Cardiac fibroblast (primary cell): ENCODE measurements at regions not wholly inside any gene's neighbourhood (a gene's known extent, or its start where the extent isn't known, plus 50 kb on each side); places are given as distances from the start of the nearest gene placed in this dataset.
"Not testable (repeated sequence)": the region's sequence is repeated elsewhere in the genome, so short reads cannot be mapped to it uniquely, and the experiment has no call there.

Experiments used
- DNase-seq, 2 donors: peaks; one replicate each; pipeline versions ENCODE4 v3.0.0 to v3.0.0-alpha.2; 2010; ENCODE audit warnings: low read depth in 2 of 2
- H3K4me3 ChIP-seq, 2 donors: replicated peaks in 1 of 2; 1 replicate in 1 of 2; 2 replicates in 1 of 2; pipeline ENCODE4 v1.5.1; 2011; ENCODE audit warnings: low read depth in 2 of 2, low read length in 2 of 2, mild to moderate bottlenecking in 2 of 2, moderate library complexity in 1 of 2
- TF ChIP-seq, protein P1 (sequence below): IDR thresholded peaks from one replicate; pipeline ENCODE4 v1.5.1; 2011; ENCODE audit warnings: low read depth, mild to moderate bottlenecking, low read length, inconsistent platforms

GRCh38 chr11:86149792-86150191, 80.9 kb upstream of the PICALM start:
- DNase-seq: no peak
- TF ChIP-seq, protein P1, sequence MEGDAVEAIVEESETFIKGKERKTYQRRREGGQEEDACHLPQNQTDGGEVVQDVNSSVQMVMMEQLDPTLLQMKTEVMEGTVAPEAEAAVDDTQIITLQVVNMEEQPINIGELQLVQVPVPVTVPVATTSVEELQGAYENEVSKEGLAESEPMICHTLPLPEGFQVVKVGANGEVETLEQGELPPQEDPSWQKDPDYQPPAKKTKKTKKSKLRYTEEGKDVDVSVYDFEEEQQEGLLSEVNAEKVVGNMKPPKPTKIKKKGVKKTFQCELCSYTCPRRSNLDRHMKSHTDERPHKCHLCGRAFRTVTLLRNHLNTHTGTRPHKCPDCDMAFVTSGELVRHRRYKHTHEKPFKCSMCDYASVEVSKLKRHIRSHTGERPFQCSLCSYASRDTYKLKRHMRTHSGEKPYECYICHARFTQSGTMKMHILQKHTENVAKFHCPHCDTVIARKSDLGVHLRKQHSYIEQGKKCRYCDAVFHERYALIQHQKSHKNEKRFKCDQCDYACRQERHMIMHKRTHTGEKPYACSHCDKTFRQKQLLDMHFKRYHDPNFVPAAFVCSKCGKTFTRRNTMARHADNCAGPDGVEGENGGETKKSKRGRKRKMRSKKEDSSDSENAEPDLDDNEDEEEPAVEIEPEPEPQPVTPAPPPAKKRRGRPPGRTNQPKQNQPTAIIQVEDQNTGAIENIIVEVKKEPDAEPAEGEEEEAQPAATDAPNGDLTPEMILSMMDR: no peak
- no peak overlapping the region for H3K4me3 ChIP-seq

DNA sequence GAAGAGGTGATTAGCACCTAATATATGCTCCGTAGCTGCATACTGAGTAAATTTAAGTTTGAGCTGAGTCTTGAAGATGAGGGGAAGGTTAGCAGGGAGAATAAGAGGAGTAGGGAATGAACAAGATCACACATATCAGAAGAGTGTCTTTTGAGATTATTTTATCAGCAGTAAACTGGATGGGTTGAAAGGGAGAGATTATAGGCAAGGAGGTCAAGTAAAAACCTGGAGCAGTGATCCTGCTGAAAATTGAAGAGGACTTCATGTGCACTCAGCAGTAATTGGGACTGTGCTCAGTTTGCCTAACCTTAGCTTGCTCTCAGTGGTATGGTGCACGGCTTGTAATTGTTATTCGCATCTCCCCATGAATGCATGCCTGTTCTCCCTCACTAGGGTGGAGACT, 79.5 kb upstream of the PICALM start:
- H3K4me3 ChIP-seq: no peak overlapping the region
- TF ChIP-seq, protein P1: no peak
- DNase-seq: no peak

GRCh38 chr11:86147004-86147403, 78.1 kb upstream of the PICALM start:
- no peak for DNase-seq
- TF ChIP-seq, protein P1: no peak
- no peak overlapping the region for H3K4me3 ChIP-seq

DNA sequence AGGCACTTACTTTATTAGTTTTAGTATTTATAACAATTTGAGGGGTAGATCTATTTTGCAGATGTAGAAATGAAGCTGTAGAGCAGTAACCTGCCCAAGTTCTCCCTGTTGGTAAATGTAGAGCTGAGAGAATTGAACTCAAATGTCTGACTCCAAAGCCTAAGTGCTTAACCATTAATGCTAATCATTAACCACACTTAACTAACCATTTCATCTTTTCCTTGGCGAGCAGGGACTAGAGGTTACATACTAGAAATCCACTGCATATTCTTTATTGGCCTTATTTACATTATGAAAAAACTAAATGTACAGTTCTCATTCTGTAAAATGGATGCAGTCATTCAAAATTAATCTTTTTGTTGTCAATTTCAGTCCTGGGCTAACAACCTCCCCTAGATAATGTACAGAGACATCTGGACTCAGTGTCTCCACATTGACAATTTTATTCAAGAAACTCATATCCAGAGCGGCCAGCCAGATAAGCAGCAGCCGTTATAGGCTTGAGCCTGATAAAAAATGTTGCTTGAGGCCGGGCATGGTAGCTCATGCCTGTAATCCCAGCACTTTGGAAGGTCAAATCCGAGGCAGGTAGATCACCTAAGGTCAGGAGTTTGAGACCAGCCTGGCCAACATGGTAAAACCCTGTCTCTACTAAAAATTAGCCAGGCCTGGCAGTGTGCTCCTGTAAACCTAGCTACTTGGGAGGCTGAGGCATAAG, 76.7 kb upstream of the PICALM start:
- no peak overlapping the region for H3K4me3 ChIP-seq
- no peak for DNase-seq
- TF ChIP-seq, protein P1: no peak

GRCh38 chr11:86144846-86145245, 76.0 kb upstream of the PICALM start:
- no peak for DNase-seq
- TF ChIP-seq, protein P1: no peak
- H3K4me3 ChIP-seq: no peak overlapping the region

DNA sequence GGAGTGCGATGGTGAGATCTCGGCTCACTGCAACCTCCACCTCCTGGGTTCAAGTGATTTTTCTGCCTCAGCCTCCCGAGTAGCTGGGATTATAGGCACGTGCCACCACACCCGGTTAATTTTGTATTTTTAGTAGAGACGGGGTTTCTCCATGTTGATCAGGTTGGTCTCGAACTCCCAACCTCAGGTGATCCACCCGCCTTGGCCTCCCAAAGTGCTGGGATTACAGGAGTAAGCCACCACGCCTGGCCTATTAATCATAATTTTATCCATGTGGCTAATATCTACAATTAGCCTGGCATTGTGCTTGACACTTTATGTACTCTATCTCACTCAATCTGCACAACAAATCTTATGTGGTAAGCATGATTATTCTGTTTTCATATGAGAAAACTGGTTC, 75.2 kb upstream of the PICALM start:
- not testable (repeated sequence) for H3K4me3 ChIP-seq, DNase-seq

- no peak overlapping the region for H3K4me3 ChIP-seq
- TF ChIP-seq, protein P1: no peak
- DNase-seq: no peak
These were observed 74.5 kb upstream of the PICALM start for GRCh38 chr11:86143087-86144030.
